DLD1 (cell line): ENCODE measurements at regions not wholly inside any gene's neighbourhood (a gene's known extent, or its start where the extent isn't known, plus 50 kb on each side); places are given as distances from the start of the nearest gene placed in this dataset.

Experiments
- in situ Hi-C: cut with HindIII; loops from 2 replicates; pipeline ENCODE4 v1.10.0; 2017; ENCODE audit warnings: low sequenced_read_pairs

DNA sequence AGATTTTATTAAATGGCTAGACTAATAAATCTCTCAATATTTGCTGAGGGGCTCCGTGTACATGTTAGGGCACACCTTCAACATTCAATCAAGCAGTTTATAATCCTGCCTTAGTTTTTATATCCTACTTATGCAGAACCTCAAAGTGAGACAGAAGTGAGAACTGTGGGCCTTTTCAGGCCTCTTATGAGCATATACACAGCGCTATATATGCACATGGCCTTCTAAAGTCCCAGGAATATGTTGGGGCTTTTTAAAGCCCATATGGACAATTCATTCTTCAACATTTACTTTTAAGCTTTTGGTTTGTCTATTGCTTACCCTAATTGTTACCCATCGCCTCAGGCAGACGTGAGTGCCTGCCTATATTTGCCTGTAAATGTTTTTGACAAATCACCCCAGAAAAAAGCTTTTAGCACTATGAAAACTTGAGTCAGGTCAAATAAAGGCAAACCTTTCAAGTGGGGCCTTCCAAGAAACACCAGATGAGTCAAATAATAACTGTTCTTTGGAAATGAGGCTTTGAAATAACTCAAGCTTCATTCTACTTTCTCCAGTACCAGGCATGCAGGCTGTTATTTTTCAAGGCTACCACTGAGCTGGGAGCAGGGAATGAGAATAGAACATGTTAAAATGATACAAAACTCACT lies 58.2 kb downstream of the ESM1 start:
- in situ Hi-C loops, result no loop called here

DNA sequence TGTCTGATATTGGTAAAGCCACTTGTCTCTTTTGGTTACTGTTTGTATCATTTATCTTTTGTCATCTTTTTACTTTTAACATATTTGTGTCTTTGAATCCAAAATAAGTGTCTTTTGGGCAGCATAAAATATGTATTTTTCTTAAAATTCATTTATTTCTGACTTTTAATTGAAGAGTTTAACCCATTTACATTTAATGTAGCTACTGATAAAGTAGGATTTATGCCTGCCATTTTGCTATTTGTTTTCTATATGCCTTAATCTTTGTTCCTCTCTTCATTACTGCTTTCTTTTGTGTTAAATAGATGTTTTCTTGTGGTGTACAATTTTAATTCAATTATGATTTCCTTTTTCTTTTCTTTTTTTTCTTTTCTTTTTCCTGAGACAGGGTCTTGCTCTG lies 60.9 kb downstream of the ESM1 start:
- in situ Hi-C loops, result no loop called here

DNA sequence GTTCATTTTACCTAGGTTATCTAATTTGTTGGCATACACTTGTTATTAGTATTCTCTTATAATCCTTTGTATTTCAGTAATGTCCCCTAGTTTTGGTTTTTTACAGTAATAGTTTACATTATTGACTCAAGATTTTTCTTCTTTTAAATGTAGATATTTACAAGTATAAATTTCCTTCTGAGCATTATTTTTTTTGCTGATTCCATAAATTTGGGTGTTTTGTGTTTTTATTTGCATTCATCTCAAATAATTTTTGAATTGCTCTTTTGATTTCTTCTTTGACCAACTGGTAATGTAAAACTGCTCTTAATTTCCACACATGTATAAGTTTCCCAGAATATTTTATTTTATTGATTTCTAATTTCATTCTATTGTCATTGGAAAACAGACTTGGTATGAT lies 68.1 kb downstream of the ESM1 start:
- in situ Hi-C loops, result no loop called here

DNA sequence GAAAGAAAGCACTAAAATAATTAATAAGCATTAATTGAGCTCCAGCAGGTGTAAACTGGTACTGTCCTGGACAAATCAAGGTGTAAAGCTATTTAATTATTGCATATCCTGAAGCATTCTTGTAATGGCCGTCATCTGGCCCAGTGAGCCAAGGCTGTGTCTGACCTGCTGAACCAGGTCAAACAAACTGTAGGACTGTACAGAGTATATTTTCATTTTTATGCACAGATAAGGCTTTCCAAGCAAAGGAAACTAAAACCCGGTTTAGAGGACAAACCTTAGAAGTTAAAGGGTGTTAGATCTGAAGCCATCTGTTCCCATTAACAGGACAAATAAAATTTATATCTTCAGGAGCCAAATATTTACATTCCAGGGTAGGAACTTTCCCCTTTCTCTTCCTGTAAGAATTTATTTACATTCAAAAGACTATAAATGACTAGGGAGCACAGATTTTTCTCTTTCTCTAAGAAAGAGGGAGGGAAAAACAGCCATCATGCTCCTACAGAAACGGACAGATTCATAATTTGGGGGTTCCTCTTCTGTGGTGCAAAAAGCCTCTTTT lies 69.8 kb downstream of the ESM1 start:
- in situ Hi-C loops, result no loop called here

DNA sequence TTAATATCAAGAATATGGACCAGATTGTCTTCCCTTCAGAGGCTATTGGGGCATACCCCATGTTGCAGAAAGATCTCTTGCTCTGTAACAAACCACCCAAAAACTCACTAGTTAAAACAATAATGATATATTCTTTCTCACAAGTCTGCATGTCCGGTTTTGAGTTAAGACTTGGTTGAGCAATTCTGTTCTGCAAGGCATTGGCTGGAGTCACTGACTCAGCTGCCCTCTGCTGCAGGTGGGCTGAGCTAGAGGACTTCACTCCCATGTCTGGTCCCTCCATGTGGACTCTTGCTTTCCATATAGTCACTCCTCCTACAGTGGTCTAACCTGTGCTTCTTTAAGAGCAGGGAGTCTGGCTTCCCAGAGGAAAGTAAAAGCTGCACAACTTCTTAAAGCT lies 73.4 kb downstream of the ESM1 start:
- in situ Hi-C loops, result no loop called here

DNA sequence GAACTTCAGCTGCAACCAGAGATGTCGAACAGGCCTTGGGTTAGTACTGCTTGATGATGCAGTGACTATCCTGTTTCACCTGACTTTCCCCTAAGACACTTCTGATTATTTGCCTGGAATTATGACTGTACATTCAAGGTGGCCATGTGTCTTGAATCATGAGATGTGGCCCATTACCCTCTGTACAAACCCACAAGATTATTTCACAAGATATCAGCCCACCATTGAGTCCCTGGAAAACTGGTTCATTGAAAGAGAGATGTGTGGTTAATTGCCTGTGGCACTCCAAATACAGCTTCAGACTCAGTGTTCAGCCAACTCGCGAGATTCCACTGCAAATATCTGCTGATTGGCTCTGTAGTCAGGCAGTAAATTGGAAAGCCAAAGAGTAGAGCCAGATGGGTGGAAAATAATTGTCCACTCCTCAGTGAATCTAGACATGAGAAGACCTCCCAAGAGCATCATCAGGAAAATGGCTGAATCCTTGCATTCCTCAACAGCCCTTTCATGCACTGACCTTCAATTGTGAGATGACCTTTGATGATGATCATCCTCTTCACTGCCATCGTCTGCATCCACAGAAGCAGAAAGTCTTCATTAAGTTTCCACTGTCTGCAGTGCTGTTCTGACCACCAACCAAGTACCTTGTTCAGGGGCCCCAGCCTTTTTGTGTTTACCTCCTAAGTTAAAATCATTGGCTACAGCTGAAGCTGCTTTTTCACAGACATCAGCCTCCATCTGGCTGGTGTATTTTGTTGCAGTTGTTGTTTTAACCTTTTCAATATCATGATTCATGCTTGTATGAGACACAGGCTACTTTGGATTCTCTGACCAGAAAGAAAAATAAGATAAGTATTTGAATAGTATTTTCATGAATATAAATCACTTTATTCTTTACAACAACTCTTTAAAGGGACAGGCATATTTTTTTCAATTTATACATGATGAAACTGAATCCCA lies 75.2 kb downstream of the ESM1 start:
- in situ Hi-C loops, result no loop called here

DNA sequence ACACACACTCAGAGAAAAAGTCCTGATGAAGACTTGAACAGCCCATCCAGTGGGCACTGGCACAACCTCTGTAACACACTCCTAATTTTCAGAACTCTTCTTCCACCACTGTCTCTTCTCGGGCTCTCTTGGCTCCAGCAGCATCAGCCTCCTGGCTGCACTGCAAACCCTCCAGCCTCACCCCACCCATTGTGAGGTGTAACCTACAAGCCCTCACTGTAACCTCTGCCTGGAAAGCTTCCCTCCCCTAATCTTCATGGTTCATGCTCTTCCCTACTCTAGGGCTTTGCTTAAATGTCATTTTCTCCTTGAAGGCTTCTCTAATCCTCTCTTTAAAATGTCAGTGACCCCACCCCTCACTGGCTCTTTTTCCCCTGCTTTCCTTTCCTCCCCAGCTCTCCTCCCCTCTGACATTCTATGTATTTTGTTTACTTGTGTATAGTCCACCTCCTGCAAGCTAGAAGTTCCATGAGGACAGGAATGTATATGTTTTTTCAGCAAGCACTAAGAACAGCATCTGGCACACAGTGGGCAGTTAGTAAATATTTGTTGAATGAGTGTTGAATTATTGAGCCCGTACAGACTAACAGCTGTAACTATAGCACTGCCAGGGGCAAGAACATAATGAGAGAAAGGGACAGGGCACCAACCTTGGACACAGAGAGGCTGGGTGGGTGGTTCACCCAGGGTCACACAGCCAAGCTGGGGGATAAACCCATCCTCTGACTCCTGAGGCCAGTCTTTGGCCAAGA lies 76.4 kb downstream of the ESM1 start:
- in situ Hi-C loops, result no loop called here

DNA sequence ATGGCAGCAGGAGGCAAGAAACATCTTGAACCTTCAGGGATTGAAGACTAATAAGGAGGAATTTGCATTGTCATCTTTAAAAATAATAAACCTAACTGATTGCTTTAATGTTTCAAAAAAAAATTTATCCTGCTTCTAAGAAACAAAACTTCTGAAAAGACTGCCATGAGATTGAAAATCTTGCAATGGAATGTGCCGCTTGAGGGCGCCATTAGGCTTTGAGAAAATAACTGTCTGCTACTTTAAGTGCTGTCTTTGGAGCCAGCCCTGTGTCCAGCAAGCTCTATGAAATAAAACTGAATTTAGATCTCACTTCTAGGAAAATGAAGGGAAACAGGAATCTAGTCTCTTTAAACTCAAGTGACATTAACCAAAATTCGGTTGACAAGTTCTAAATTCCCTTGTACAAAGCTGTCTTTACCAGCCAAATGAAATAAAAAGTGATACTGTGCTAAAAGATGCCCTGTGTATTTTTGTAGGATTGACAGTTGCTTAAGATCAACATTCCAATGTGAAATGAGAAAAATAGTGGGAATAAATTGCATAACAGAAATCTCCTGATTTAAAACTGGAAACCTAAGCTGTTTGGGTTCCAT lies 79.4 kb downstream of the ESM1 start:
- in situ Hi-C loops, result no loop called here

DNA sequence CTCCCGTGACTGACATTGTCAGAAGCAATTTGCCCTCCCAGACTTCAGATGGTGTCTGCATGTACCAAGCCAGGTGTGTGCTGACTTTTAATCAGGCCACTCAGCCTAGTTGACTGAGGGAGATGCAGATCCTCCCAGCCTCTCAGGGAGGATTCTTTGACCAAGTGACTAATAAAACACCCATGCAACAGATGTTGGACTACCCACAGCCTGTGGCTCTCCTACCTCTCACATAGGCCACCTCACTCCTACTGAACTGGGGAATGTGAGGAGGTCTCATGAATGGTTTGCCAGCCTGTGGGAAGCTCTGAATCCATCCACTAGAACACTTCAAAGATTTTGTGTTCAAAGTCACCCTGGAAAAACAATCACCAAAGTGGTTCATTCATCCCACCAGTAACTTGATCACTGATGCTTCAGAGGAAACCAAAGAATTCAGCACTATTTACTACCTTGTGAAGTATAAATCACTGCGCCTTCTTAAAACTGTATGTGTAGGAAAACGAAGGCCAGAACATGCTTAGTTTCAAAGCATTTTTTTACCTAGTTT lies 80.1 kb downstream of the ESM1 start:
- in situ Hi-C loops, result no loop called here

DNA sequence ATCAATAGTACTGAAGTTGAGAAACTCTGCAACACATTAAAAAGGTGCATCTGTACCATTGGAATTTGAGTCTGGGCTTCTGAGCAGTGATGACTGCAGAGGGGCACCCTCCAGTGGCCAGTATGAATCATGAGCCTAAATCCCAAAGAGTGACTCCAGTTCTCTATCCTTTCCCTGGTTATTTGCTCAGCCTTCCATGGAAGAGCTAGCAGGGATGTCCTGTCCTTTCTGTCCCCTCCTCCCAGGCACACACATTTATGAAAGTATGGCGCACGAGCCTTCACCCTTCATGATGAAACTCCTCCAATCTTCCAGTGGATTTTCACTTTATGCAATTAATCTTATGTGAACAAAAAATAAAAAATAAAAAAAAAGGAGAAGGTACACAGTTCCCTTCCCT lies 81.0 kb downstream of the ESM1 start:
- in situ Hi-C loops, result no loop called here

DNA sequence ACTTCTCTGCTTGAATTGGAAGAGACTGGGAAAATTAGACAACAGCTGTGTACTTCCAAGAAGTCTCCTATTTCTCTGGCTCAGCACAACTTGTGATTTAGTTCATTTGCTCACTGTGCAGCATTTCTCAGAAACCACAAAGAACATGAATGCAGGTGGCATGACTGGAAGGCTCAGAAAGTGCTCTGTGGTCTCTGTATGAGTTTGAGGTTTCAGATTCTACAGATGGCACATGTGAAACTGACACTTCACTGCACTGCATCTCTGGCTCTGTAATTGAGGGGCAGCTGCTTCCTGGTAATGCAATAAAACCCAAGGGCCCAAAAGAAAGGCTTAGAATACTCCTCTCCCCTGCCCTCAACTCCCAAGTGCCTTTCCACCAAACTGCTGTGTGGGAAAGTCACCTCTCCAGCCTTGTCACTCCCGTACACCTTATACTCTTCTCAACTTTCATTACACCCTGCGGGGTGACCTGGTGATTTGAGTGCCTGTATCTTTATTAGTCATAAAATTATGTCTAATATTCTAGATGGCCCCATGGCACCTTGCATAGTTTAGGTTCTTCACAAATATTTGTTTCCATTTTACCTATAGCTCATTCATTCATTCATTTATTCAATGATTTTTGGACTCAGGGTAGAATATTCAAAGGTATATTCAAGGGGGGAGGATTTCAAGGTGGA lies 82.5 kb downstream of the ESM1 start:
- in situ Hi-C loops, result no loop called here

DNA sequence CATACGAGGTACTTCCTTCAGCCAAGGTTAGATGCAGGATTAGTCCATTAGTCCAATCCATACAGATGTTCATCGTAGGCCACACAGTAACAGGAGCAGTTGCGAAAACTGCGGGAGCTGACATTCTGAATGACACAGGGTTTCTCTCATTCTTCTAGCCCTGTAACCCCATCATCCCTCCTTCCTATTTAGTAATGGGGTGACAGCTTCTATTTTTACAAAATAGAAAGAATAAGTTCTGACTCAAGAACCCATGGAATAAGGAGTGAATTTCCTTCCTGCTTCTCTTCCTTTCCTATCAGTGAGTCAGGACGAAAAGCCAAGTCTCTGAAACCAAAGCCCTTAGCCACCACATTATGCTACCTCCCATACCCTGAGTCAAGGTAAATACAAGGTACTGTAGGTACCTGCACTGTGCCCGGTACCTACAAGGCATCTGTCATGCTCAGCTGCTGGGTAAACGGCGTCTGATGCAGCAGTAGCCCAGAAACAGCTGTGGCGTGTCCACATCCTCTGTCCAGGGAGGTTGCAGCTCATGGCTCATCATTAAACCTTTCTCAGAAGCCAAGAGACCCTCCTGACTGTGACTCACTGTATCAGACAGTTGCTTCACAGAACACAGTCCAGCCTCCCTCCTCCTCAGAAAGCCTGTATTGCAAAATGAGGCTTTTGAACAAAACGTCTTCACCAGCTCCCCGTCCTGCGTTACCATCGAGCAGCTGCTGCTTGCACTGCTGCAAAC lies 84.2 kb downstream of the ESM1 start:
- in situ Hi-C loops, result no loop called here

DNA sequence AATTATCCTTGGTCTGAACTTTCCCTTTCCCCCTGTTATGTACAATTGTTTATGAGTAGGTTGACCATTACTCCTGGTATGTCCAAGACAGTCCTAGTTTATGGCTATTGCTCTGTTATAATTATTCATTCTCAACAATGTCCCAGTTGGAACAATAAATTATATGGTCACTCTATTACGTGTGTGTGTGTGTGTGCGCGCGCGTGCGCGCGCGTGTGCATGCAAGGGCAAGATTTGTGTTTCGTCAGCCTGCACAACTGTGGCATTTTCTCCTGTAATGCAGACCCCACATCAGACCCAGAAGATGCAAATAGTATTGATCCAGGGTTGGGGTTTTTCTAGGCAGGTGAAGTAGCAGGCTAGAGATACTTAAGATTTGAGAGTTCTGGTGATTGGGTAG lies 88.4 kb downstream of the ESM1 start:
- in situ Hi-C loops, result no loop called here

DNA sequence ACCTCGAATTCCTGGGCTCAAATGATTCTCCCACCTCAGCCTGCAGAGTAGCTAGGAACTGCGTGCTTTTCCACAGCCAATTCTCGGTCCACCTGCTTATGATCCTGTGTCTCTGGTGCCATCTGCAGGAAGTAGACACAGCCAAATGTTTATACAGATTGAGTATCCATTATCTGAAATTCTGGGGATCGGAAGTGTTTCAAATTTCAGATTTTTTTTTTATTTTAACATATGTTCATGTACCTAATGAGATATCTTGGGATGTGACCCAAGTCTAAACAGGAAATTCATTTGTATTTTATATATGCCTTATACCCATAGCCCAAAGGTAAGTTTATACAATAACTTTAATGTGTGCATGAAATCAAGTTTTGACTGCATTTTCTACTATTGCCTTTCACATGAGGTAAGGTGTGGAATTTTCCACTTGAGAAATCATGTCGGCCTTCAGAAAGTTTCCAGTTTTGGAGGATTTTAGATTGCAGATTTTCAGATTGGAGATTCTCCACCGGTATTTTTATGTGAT lies 89.5 kb downstream of the ESM1 start:
- in situ Hi-C loops, result no loop called here

DNA sequence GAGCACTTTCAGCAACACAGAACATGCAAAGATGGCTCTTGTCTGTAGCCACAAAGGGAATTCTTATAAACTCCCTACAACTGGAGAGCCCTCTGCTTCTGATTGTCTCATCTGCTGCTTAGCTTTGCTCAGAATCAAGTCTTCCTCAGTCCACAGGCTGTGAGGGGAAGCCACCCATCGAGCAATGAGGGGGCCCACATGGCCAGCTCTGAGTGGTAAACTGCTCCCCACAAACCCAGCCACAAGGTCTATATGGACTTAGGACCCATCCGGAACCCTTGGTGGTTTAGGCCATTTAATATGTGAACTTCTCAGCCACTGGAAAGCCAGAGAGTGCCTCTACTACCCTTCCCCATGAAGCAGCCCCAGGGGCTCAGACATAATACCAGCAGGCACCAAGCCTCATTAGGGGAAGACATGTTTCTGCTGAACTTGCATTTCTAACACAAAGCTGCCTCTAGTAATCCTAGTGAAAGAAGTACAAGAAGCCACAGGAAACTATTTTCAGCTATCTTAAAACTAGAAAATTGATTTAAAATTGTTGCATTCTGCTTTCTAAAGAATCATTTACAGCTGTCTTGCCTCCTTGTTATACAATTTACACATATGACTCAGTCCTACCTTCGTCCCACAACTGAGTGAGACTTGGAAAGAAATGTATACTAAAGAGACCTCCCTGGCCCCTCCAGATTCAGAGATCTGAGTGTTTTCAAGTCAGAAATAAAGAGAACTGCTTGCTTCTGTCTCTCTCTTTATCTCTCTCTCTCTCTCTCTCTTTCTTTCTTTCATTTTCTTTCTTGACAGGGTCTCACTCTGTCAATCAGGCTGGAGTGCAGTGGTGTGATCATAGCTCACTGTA lies 90.2 kb downstream of the ESM1 start:
- in situ Hi-C loops, result no loop called here

DNA sequence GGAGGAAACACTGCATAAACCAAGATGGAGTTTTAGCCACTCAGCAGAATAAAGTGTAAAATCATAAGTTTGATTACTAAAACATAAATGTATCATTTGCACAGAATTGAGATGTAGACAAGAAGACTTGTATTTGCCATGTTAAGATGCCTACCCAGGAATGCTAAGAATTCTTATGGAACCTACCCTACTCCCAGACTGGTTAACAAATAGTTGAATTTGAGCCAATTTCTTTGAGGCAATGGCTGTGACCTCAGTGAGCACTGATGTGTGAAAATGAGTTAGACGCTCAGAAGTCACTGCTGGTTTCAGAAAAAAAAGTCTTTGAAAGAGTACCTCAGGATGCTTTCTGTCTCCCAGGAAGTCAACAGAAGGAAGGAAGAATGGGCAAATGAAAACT lies 95.6 kb downstream of the ESM1 start:
- in situ Hi-C loops, result no loop called here

DNA sequence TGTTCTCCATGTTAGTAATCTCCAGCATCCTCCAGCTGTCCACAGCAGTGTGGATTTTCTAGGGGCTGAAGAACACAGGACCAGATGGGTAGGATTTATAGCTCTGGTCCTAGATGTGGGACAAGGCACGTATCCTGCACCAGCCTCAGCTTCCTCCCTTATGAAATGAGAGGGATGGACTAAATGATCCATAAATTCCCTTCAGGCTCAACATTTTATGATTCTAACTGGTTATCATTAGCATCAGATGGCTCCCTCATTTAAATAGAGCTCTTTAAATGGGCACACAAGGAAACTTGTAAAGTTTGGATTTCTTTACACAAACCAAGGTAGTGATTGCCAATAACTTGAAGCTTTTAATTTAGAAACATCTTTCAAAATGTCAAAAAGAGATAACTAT lies 97.7 kb downstream of the ESM1 start:
- in situ Hi-C loops, result no loop called here

DNA sequence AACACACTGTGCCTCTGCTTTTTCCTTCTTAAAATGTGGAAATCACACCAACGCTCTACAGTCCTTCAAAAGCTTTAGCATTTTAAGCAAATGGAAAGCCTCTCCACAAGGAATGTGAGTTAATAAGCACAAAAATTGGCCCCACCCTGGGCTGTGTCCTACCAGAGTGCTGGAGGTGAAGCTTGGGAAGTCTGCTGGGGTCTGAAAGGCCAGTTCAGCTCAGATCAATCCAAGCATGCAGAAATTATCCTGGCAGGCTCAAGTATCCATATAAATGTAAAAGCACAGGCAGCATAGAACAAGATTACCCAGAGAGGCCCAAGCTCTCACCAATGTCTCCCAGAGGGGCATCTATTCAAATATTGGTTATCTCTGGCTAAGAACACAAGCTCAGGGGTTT lies 98.5 kb downstream of the ESM1 start:
- in situ Hi-C loops, result no loop called here
